Cardiac muscle cell (in vitro differentiated cells and primary cell): ENCODE measurements at regions not wholly inside any gene's neighbourhood (a gene's known extent, or its start where the extent isn't known, plus 50 kb on each side); places are given as distances from the start of the nearest gene placed in this dataset.

ENCODE experiments used
- DNase-seq, 2 donors: peaks; one replicate each; pipeline versions ENCODE4 v3.0.0 to v3.0.0-alpha.2; 2010 to 2017; ENCODE audit warnings: low read depth in 1 of 2, low spot score in 1 of 2
- H3K27ac ChIP-seq: fragments of 200-600 bp; sonication (generic); 2 replicates; pipeline ENCODE4 v1.5.1; 2016
- H3K27me3 ChIP-seq: fragments of 200-600 bp; sonication (generic); 2 replicates; pipeline ENCODE4 v1.6.0; 2016; ENCODE audit warnings: control low read depth
- H3K36me3 ChIP-seq: fragments of 200-600 bp; sonication (generic); 2 replicates; pipeline ENCODE4 v1.5.1; 2016; ENCODE audit warnings: control low read depth
- H3K4me1 ChIP-seq: fragments of 200-600 bp; sonication (generic); 2 replicates; pipeline ENCODE4 v1.8.1; 2017; ENCODE audit warnings: low read depth, mild to moderate bottlenecking, mixed run types
- H3K4me3 ChIP-seq: fragments of 200-600 bp; sonication (generic); 2 replicates; pipeline ENCODE4 v1.5.1; 2016; ENCODE audit warnings: mild to moderate bottlenecking
- H3K9me3 ChIP-seq: fragments of 200-600 bp; sonication (generic); 2 replicates; pipeline ENCODE4 v1.5.1; 2017; ENCODE audit warnings: low read depth, mild to moderate bottlenecking, control low read depth
- TF ChIP-seq, protein P1 (sequence below): IDR thresholded peaks from 2 replicates; pipeline ENCODE4 v1.5.1; 2012; ENCODE audit warnings: low read depth, mild to moderate bottlenecking, low read length

DNA sequence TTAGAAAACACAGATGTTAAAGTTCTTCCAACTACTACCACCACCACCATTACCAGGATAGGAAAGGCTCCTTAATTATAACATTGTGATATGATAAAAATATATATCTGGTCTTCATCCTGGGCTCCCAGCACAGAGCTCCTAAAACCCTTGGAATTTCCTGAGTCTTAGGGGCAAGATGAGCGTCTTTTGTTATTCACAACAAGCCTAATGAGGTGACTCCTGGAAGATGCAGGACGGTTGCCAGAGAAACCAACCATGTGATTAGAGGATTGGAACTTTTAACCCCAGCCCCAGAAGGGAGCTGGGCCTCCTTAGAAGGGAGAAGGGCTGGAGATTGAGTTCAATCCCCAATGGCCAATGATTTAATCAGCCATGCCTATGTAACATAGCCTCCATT is 148.0 kb upstream of the ADRA1B start:
- Histone ChIP-seq H3K9me3 (no peaks in the 10 kb centered on the region), H3K4me3 (no peak overlapping the region), H3K27ac (no peak overlapping the region), H3K36me3 (no peaks in the 10 kb centered on the region), H3K4me1 (no peaks in the 10 kb centered on the region), H3K27me3 (no peaks in the 10 kb centered on the region)
- TF ChIP-seq, protein P1, sequence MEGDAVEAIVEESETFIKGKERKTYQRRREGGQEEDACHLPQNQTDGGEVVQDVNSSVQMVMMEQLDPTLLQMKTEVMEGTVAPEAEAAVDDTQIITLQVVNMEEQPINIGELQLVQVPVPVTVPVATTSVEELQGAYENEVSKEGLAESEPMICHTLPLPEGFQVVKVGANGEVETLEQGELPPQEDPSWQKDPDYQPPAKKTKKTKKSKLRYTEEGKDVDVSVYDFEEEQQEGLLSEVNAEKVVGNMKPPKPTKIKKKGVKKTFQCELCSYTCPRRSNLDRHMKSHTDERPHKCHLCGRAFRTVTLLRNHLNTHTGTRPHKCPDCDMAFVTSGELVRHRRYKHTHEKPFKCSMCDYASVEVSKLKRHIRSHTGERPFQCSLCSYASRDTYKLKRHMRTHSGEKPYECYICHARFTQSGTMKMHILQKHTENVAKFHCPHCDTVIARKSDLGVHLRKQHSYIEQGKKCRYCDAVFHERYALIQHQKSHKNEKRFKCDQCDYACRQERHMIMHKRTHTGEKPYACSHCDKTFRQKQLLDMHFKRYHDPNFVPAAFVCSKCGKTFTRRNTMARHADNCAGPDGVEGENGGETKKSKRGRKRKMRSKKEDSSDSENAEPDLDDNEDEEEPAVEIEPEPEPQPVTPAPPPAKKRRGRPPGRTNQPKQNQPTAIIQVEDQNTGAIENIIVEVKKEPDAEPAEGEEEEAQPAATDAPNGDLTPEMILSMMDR = no peak
- peak in 1 of 2 donors; percentile 74 for DNase-seq

DNA sequence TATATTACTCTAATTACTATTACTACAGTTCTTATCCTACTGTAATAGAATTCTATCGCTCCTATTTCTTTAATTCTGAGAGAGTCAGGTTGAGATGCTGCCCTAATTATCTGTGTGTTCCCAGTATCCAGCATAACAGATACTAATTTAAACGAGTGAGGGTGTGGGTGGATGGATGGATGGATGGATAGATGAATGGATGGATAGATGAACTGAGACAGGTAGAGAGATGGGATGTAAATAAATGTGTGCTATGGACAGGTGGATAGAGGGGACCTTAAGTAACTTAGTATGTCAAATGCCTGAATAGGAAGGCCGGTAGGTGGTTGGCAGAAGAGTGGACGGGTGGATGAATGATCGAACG is 143.6 kb upstream of the ADRA1B start:
- no peaks in the 10 kb centered on the region for H3K9me3 ChIP-seq
- H3K36me3 ChIP-seq = no peaks in the 10 kb centered on the region
- peaks cover 13% of the 10 kb centered on the region for H3K27me3 ChIP-seq
- TF ChIP-seq, protein P1 = no peak
- H3K27ac ChIP-seq = no peak overlapping the region
- H3K4me1 ChIP-seq = no peaks in the 10 kb centered on the region
- H3K4me3 ChIP-seq = no peak overlapping the region
- DNase-seq = no peak

DNA sequence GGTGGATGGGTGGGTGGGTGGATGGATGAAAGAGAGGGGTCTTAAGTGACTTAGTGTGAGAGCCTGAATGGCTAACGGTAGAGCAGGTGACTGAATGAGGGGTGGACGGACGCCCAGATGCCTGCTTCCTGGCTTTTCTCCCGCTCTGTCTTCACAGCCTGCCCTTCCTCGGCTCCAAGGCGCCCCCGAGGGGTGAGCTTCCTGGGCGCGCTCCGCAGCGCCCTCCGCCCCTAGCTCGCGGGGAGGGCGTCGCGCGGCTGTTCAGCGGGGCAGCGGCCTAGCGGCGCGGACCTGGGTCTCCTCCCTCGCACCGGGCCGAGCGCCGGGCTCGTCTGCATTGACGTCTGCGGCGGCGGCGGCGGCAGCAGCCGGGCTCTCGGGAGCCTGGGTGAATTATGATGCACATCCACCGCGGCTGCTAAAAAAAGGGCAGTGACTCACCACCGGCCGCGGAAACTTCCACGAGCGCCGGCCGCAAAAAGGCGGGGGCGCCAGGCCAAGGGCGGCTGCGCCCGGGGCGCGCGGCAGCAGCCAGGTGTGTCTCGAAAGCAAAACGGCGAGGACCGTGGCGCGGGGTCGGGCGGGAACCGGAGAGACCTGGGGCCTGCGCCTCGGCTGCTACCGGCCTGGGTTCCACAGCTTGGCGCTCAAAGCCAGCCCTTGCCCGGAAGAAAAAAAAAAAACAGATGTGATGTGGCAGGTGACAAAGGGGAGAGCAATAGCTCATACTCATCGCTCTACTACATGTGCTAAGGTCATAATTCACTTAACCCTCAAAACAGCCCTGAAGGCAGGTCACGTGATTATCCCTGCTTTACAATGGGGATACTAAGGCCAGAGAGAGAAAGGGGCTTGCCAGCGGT is 143.0 kb upstream of the ADRA1B start:
- TF ChIP-seq, protein P1 = peak; percentile 37
- Histone ChIP-seq H3K27me3 (peaks cover 13% of the 10 kb centered on the region), H3K27ac (no peak overlapping the region), H3K4me1 (no peaks in the 10 kb centered on the region), H3K9me3 (no peaks in the 10 kb centered on the region), H3K4me3 (peak overlapping the region; percentile 30), H3K36me3 (no peaks in the 10 kb centered on the region)
- peak; percentile 83 to 91 for DNase-seq

DNA sequence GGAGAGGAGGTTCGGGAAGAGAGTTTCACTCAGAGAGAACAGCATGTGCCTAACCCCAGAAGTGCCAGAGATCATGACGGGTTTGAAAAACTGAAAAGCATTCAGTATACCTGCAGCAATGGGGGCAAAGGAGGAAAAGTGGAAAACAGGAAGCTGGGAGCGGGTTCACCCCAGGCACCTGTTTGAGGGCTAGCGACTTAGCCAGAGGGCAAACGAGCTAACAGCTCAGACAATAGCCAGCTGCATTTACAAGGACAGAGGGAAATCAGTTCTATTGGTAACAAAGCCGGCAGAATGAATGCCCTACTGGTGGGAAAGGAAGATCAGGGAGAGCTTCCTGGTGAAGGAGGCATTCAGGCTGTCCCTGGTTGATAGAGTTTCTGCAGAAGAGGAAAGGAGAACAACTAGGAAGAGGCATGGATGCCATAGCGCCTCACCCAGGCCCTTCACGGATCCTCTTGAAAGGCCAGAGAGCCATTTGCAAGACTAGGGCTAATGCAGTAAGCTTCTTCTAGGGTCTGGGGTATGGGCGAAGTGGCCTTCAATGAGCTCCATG is 141.7 kb upstream of the ADRA1B start:
- DNase-seq = no peak
- no peaks in the 10 kb centered on the region for H3K9me3 ChIP-seq
- H3K27ac ChIP-seq = no peak overlapping the region
- H3K36me3 ChIP-seq = no peaks in the 10 kb centered on the region
- no peak overlapping the region for H3K4me3 ChIP-seq
- H3K4me1 ChIP-seq = no peaks in the 10 kb centered on the region
- TF ChIP-seq, protein P1 = no peak
- peaks cover 13% of the 10 kb centered on the region for H3K27me3 ChIP-seq

DNA sequence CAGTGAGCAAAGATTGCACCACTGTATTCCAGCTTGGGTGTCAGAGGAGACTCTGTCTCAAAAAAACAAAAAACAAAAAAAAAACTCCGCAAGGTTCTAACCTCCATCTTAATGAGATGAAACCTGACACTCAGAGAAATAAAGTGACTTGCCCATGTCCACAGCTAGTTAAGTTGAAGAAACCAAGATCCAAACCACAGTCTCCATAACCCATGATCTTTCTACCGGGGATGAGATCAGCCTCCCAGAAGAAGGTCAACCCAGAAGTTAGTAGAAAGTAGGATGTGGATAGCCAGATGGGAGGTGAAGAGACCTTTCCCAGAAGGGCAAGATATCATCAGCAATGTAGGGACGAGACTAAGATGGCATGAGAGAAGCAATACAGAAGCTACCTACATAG is 140.4 kb upstream of the ADRA1B start:
- Histone ChIP-seq H3K36me3 (no peaks in the 10 kb centered on the region), H3K27me3 (peaks cover 13% of the 10 kb centered on the region), H3K9me3 (no peaks in the 10 kb centered on the region), H3K4me1 (no peaks in the 10 kb centered on the region), H3K4me3 (no peak overlapping the region), H3K27ac (no peak overlapping the region)
- TF ChIP-seq, protein P1 = no peak
- DNase-seq = no peak
